HG02943 (cell line): ENCODE measurements at regions not wholly inside any gene's neighbourhood (a gene's known extent, or its start where the extent isn't known, plus 50 kb on each side); places are given as distances from the start of the nearest gene placed in this dataset.

Experiments
- ATAC-seq: cut with Tn5 transposase; IDR thresholded peaks from one replicate; pipeline ENCODE4 v1.9.1; 2021; ENCODE audit warnings: mild to moderate bottlenecking, low read depth, moderate library complexity; ENCODE audit not compliant: unreplicated experiment

DNA sequence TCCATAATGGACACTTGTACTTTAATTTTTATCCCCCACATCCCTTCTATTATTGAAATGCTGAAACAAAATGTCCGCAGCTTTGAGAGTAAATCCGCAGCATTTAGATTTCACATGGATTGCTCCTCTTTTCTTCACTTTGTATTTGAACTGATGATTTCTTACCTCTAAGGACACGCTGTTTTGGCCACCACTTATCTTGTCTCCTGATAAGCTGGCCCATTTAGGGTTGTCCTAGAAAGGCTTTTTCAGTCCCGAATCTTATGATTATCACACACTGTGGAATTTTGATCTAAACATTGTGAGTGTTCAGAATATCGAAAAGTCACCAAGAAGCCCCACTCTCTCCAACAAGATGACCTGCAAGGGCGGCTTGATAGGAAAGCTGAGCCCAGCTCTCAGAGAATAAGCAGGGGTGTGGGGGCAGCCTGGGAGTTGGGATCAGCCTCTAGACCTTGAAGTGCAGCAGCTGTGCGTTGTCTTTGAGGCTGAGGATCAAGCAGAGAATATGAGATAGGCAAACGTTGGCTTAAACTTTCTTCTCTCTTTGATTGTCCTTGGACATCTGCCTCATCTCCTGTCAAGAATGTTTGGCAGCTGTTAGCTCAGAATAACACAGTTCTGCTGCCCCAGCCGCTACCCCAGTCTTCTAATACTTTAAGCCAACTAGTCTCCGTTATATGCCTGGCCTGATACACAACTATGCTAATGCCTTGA lies 399.7 kb upstream of the NR2F2 start:
- ATAC-seq = no peak

GRCh38 chr15:95931619-95932018 lies 398.9 kb upstream of the NR2F2 start:
- no peak for ATAC-seq

DNA sequence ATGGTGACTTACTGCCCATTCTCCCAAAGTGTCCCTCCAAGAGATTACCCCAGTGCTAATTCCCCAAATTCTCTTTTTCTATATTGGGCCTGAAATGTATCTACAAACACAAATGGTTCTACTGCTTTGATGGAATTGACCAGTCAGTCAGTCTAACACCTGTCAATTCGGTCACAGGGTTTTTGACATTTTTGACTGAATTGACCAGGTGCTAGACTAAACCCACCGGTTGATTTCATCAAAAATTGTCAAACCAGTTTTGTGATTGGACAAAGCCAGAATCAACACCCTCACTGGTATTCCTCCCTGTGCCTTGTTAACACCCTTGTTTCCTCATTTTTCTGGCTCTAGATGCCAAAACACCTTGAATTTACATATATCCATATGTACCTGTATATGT lies 398.4 kb upstream of the NR2F2 start:
- no peak for ATAC-seq

DNA sequence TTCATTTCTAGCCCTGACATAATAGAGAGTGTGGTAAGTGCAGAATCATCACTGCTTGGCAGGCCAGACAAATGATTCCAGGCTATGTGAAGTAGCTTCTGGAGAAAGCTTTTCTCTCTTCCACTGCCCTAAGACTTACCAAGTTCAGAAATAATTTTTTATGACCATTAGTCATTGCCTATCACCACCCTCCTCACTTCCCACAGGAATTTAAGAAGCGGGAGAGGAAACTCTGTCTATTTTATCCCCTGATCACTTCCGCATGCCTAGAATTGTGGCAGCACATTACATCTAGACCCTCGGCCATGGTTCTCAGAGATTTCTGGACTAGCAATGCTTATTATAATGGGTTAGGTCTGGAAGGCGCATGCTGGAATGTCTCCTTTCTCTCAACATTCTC lies 397.8 kb upstream of the NR2F2 start:
- no peak for ATAC-seq

GRCh38 chr15:95935852-95936251 lies 394.6 kb upstream of the NR2F2 start:
- no peak for ATAC-seq

GRCh38 chr15:95937128-95937528 lies 393.4 kb upstream of the NR2F2 start:
- no peak for ATAC-seq

- ATAC-seq = no peak
These were observed 390.0 kb upstream of the NR2F2 start for GRCh38 chr15:95940431-95940985.

GRCh38 chr15:95944193-95944592 lies 386.3 kb upstream of the NR2F2 start:
- ATAC-seq = no peak

- no peak for ATAC-seq
These were observed 385.7 kb upstream of the NR2F2 start for GRCh38 chr15:95944661-95945255.

DNA sequence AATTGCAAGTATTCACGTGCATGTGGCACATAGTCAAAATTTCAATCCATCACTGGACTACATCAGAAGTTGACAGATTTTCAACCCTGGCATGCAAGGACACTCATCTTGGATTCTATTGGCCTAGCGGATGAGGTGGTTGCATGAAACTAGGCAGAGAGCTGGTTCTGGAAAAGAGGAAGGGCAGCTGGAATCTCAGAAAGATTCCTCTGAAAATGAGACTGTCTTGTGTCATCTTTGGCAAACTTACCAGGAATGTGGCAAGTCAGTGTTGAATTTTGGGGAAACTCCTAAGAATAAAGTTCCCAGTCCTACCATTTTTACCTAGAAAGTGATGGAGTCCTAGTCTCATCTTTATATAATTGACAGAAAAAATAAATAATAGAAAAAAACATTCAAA lies 384.3 kb upstream of the NR2F2 start:
- no peak for ATAC-seq

DNA sequence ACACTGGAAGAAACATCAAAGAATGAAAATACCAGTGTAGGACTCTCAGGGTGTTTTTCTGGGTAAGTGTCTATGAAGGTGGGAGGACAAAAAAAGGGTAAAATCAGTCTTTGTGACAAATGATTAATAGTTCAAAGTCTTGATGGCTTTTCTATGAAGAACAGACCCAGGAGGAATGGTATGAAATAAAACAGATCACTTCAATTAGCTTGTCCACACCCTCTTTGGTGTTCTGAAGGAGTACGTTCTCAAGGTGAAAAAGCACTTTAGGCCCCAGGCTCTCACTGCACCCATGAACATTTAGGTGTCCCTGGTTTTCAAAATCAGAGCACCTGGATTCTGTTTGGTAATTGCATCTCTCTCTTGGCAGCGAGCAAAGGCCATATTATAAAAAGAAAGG lies 383.6 kb upstream of the NR2F2 start:
- no peak for ATAC-seq

DNA sequence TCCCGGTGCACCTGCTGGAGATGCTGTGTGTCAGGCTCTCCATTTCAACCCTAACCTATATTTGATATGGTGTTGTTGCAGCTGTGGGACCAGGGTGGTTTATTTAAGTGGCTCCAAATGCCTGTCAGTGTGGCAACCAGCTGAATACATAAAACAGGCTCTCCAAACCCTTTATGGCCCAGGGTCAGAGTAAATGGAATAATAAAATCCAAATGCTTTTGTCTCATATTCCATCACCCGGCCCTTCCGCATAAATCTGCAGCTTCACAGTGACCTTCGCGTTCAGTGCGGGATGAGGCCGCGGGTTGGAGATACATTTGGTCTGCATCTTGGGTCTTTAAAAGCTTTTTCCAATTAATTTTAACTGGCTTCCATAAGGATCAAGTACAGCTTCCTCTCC lies 382.1 kb upstream of the NR2F2 start:
- no peak for ATAC-seq

DNA sequence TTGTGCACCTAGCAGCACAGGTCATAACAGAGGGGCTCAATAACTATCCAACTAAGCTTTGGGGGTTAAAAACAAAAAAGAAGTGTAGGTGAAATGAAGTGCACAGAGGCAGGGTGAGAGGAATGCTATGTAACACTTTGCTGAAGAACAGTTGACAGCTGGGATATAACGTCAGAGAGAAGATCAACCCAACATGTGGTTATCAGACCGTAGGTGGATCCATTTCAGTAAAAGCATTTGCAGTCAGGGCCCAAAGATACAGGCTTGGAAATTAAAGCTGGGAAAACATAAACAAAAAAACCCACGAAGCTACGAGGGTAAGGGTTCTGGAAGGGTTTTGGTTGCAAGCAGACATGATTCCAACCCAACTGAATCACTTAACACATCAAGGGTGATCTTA lies 377.5 kb upstream of the NR2F2 start:
- no peak for ATAC-seq

DNA sequence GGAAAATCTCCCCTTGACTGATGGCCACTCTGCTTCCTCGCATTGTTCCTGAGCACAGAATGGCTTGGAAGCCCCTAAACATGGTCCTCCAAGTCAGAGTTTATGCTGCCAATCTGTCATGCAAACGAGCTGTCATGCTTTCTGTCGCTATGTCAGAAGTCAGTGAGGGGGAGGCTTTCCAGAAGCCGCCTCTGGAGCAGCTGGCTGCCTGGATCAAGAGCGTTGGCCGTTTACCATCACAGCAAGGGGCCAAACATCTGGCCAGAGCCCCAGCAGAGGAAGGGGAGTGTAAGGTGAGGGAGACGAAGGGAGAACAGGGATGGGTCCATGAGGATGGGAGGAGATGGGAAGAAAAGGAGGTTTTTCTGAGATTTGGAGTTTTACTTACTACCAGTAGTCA lies 372.6 kb upstream of the NR2F2 start:
- no peak for ATAC-seq

DNA sequence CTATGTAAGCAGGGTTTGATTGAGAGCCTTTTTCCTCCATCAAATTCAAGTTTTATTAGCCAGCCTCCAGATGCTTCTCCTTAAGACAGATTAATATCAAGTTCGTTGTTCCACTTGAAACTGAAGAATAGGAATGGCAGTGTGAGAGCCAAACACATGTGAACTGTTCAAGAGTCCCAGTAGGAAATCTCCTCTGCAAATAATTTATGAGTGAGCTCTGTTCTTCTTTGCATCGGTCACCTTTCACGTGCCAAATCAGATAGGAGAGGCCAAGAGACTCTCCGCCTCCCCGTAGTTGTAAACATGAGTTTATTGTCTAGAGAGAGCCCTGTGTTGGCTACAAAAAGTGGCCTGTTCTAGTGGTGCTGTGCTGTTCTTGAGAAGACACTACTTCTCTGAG lies 372.1 kb upstream of the NR2F2 start:
- ATAC-seq = no peak

DNA sequence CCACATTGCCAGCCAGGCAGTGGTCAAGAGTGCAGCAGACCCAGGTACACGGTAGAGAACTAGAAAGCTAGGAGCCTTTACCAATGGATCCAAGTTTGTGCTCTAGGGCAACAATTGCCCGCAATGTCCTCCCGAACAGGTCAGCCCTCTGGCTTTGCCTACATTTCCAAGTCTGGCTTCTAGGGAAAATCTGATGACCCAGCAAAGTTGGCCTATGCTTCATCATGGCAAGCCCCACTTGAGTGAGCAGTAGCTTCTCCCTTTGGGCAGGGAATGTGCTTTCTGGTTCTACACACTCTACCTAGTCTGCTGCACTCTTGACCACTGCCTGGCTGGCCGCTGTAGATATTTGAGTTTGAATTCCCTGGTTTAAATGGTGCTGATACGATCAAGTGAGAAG lies 361.6 kb upstream of the NR2F2 start:
- ATAC-seq = no peak

GRCh38 chr15:95970326-95970725 lies 360.2 kb upstream of the NR2F2 start:
- no peak for ATAC-seq

DNA sequence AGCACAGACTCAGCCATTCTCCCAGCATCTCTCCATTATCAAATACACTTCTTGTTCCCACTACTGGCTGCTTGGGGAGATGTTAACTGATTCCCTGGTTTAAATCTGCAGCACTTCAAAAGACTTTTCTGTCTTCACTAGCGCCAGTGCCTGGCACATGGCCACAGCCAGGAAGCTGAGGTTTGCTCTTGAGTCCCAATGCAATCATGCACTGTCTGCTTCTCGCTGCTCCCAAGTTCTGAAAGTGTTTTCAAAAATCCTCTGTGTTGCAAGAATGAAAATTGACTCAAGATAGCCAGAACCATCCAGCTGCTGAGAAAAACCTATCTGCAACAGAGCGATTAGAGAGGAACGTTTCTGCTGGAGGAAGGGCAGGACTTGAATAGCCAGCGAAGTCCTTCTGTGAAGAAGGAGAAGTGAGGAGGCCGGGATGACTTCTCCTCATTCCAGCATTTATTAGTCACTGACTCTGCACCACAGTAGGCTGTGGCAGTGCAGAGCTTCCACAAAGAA lies 358.4 kb upstream of the NR2F2 start:
- no peak for ATAC-seq

DNA sequence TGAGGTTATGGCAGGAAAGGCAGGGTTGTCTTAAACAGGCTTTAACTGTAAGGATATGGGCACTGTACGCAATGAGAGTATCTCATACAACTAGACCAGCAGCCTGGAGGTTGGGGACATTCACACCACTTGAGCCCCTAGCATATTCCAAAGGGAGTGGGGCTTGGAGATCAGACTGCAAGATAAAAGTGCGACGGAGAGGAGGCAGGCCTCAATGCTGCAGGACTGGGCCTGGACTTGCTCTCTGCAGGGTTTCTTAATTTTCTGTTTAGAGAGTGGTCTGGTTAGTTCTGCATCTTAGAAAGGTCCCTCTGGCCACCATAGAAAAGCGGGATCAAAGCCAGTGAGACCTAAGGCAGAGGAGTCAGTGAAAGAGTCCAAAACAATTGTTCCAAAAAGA lies 357.7 kb upstream of the NR2F2 start:
- no peak for ATAC-seq

DNA sequence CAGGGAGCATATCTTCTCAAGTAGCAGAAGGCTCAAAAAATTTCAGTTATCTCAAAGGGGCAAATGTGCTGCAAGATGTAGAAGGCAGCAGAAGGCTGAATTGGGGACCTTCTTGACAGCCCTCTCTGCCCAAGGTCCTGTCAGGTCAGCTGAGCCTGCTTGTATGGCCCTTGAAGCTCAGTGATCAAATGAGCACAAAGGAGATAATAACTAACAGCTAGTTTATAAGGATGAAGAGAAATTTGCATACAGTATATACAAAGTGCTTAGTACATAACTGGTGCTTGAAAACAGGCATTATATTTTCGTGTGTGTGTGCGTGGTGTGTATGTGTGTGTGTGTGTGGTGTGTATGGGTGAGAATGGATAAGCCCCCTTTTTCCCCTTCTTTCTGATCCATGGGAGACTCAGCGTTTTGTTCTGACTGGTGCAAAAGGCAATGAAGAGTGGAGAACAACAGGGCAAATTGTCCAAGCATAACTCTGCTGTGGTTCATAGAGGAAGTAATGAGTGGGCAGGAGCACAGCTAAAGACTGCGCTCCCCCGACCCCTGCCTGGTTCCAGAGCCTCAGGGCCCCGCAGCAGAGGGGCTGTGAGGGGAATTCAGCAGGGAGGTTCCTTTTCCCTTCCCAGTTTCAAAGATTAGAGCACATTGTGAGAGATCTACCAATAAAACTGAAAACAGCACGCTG lies 356.8 kb upstream of the NR2F2 start:
- no peak for ATAC-seq

GRCh38 chr15:95975212-95975611 lies 355.3 kb upstream of the NR2F2 start:
- ATAC-seq = no peak
